ENCODE measurements at regions not wholly inside any gene's neighbourhood (a gene's known extent, or its start where the extent isn't known, plus 50 kb on each side); places are given as distances from the start of the nearest gene placed in this dataset.

GRCh38 chrX:39296472-39296871 is 495.2 kb downstream of the MID1IP1 start:
- no peaks in the 10 kb centered on the region for H3K36me3 ChIP-seq (ENCODE audit: control insufficient read depth in 4 of 4, insufficient read depth in 3 of 4, low read depth in 1 of 4, low read length in 3 of 4)
- no peaks in the 10 kb centered on the region for H3K4me1 ChIP-seq (ENCODE audit: control insufficient read depth in 4 of 4, insufficient read depth in 4 of 4, low read length in 3 of 4)
- no peak overlapping the region for H3K27ac ChIP-seq (ENCODE audit: low read depth in 1 of 2, low read length in 2 of 2)
- no peak overlapping the region for H3K9ac ChIP-seq (ENCODE audit: low read depth in 1 of 2, low read length in 2 of 2)
- no peak for DNase-seq (ENCODE audit: low spot score)
- TF ChIP-seq EGR1 (IDR thresholded peaks at IDR 0.05; ENCODE audit: low read depth in 2 of 2) (no peak), YY1 (IDR thresholded peaks at IDR 0.05) (no peak), MAX (IDR thresholded peaks at IDR 0.05) (no peak)
- H3K4me3 ChIP-seq (ENCODE audit: low read depth in 1 of 3, low read length in 3 of 3): no peak overlapping the region
- H3K9me3 ChIP-seq (ENCODE audit: control insufficient read depth in 4 of 4, low read length in 3 of 4): peaks cover 0 to 6% (median 4%) of the 10 kb centered on the region in 4 donors
- no peaks in the 10 kb centered on the region for H3K27me3 ChIP-seq (ENCODE audit: control insufficient read depth in 4 of 4, insufficient read depth in 4 of 4, low read length in 3 of 4)
- 91% methylated on average over 5 of the region's 5 CpGs for WGBS

GRCh38 chrX:39298821-39299220 is 497.6 kb downstream of the MID1IP1 start:
- Histone ChIP-seq H3K4me3 (ENCODE audit: low read depth in 1 of 3, low read length in 3 of 3) (no peak overlapping the region), H3K36me3 (ENCODE audit: control insufficient read depth in 4 of 4, insufficient read depth in 3 of 4, low read depth in 1 of 4, low read length in 3 of 4) (no peaks in the 10 kb centered on the region), H3K9me3 (ENCODE audit: control insufficient read depth in 4 of 4, low read length in 3 of 4) (peaks cover 0 to 11% (median 6%) of the 10 kb centered on the region in 4 donors), H3K4me1 (ENCODE audit: control insufficient read depth in 4 of 4, insufficient read depth in 4 of 4, low read length in 3 of 4) (no peaks in the 10 kb centered on the region), H3K27me3 (ENCODE audit: control insufficient read depth in 4 of 4, insufficient read depth in 4 of 4, low read length in 3 of 4) (no peaks in the 10 kb centered on the region), H3K9ac (ENCODE audit: low read depth in 1 of 2, low read length in 2 of 2) (no peak overlapping the region), H3K27ac (ENCODE audit: low read depth in 1 of 2, low read length in 2 of 2) (no peak overlapping the region)
- 97% methylated on average over 2 of the region's 2 CpGs for WGBS
- TF ChIP-seq HNF4A (conservative IDR thresholded peaks at IDR 0.05) (no peak), MAX (IDR thresholded peaks at IDR 0.05) (no peak), TAF1 (conservative IDR thresholded peaks at IDR 0.05) (no peak), FOXA2 (IDR thresholded peaks at IDR 0.05) (no peak), GABPA (IDR thresholded peaks at IDR 0.05 in 1 of 2, conservative IDR thresholded peaks at IDR 0.05 in 1 of 2) (no peak), NR2F2 (IDR thresholded peaks at IDR 0.05) (no peak), FOXA1 (IDR thresholded peaks at IDR 0.05) (no peak), ZBTB33 (IDR thresholded peaks at IDR 0.05) (no peak), YY1 (IDR thresholded peaks at IDR 0.05) (no peak), RAD21 (IDR thresholded peaks at IDR 0.05) (no peak), CTCF (IDR thresholded peaks at IDR 0.05; ENCODE audit: low read depth, low read length, missing input control) (no peak), REST (IDR thresholded peaks at IDR 0.05) (no peak), RXRA (IDR thresholded peaks at IDR 0.05) (no peak), EGR1 (IDR thresholded peaks at IDR 0.05; ENCODE audit: low read depth in 2 of 2) (no peak), JUND (IDR thresholded peaks at IDR 0.05) (no peak), ATF3 (IDR thresholded peaks at IDR 0.05) (no peak), SP1 (IDR thresholded peaks at IDR 0.05) (no peak), HNF4G (IDR thresholded peaks at IDR 0.05) (no peak)
- no peak for DNase-seq (ENCODE audit: low spot score)
